H9 (cell line): ENCODE measurements at regions not wholly inside any gene's neighbourhood (a gene's known extent, or its start where the extent isn't known, plus 50 kb on each side); places are given as distances from the start of the nearest gene placed in this dataset.

Experiments used
- DNase-seq: peaks from one replicate; pipeline ENCODE4 v3.0.0-alpha.2; 2017
- H2AFZ ChIP-seq: one replicate; pipeline ENCODE4 v1.6.1; 2013; ENCODE audit warnings: mild to moderate bottlenecking, low read length, control low read depth, moderate library complexity
- H2AK5ac ChIP-seq: 2 replicates; pipeline ENCODE4 v1.6.1; 2013; ENCODE audit warnings: low read length, control low read depth, mixed read lengths; ENCODE audit not compliant: insufficient read length
- H2BK120ac ChIP-seq: one replicate; pipeline ENCODE4 v1.6.1; 2013; ENCODE audit warnings: low read depth, mild to moderate bottlenecking, low read length, control low read depth, inconsistent platforms; ENCODE audit not compliant: poor library complexity, severe bottlenecking
- H2BK12ac ChIP-seq: 2 replicates; pipeline ENCODE4 v1.6.1; 2013; ENCODE audit warnings: low read length, control low read depth, mixed read lengths, low read depth; ENCODE audit not compliant: insufficient read length
- H2BK15ac ChIP-seq: 2 replicates; pipeline ENCODE4 v1.6.1; 2013; ENCODE audit warnings: low read depth, low read length, control low read depth
- H2BK20ac ChIP-seq: one replicate; pipeline ENCODE4 v1.6.1; 2013; ENCODE audit warnings: low read depth, mild to moderate bottlenecking, low read length, control low read depth, inconsistent platforms; ENCODE audit not compliant: poor library complexity, severe bottlenecking
- H2BK5ac ChIP-seq: 2 replicates; pipeline ENCODE4 v1.6.1; 2013; ENCODE audit warnings: low read length, control low read depth, mixed read lengths; ENCODE audit not compliant: insufficient read length
- H3K14ac ChIP-seq: 2 replicates; pipeline ENCODE4 v1.6.1; 2013; ENCODE audit warnings: low read length, control low read depth; ENCODE audit not compliant: insufficient read depth
- H3K18ac ChIP-seq: 2 replicates; pipeline ENCODE4 v1.6.1; 2013; ENCODE audit warnings: low read depth, mild to moderate bottlenecking, mixed read lengths, low read length, control low read depth; ENCODE audit not compliant: insufficient read length
- H3K23ac ChIP-seq: 2 replicates; pipeline ENCODE4 v1.6.1; 2013; ENCODE audit warnings: low read length, control low read depth, mixed read lengths, low read depth; ENCODE audit not compliant: insufficient read length
- H3K23me2 ChIP-seq: 2 replicates; pipeline ENCODE4 v1.6.1; 2013; ENCODE audit warnings: low read depth, mild to moderate bottlenecking, mixed read lengths, low read length, control low read depth; ENCODE audit not compliant: insufficient read length, poor library complexity, severe bottlenecking
- H3K27ac ChIP-seq: 2 replicates; pipeline ENCODE4 v1.5.1; 2013; ENCODE audit warnings: low read length, control low read depth, mixed read lengths, low read depth; ENCODE audit not compliant: insufficient read length
- H3K27me3 ChIP-seq: 2 replicates; pipeline ENCODE4 v1.6.1; 2013; ENCODE audit warnings: low read length, control low read depth, inconsistent platforms; ENCODE audit not compliant: insufficient read depth
- H3K4ac ChIP-seq: 2 replicates; pipeline ENCODE4 v1.6.1; 2013; ENCODE audit warnings: low read depth, mild to moderate bottlenecking, control low read depth, inconsistent platforms, low read length, moderate library complexity
- H3K4me1 ChIP-seq: 2 replicates; pipeline ENCODE4 v1.6.1; 2013; ENCODE audit warnings: low read length, control low read depth, inconsistent platforms; ENCODE audit not compliant: insufficient read depth
- H3K4me2 ChIP-seq: 2 replicates; pipeline ENCODE4 v1.6.1; 2013; ENCODE audit warnings: low read length, control low read depth, mixed read lengths; ENCODE audit not compliant: insufficient read length, insufficient read depth
- H3K56ac ChIP-seq: 2 replicates; pipeline ENCODE4 v1.6.1; 2013; ENCODE audit warnings: low read depth, mild to moderate bottlenecking, mixed read lengths, low read length, control low read depth; ENCODE audit not compliant: insufficient read length
- H3K79me1 ChIP-seq: 2 replicates; pipeline ENCODE4 v1.6.1; 2013; ENCODE audit warnings: low read depth, mild to moderate bottlenecking, moderate library complexity, low read length, control low read depth, inconsistent platforms; ENCODE audit not compliant: insufficient read depth, poor library complexity, severe bottlenecking
- H3K79me2 ChIP-seq: 2 replicates; pipeline ENCODE4 v1.6.1; 2013; ENCODE audit warnings: low read length, control low read depth, inconsistent platforms; ENCODE audit not compliant: insufficient read depth
- H3K9ac ChIP-seq: 2 replicates; pipeline ENCODE4 v1.6.1; 2013; ENCODE audit warnings: low read length, control low read depth, mixed read lengths; ENCODE audit not compliant: insufficient read length; ENCODE audit errors: extremely low read depth
- H3K9me3 ChIP-seq: one replicate; pipeline ENCODE4 v1.6.1; 2013; ENCODE audit warnings: low read depth, low read length, inconsistent platforms; ENCODE audit not compliant: control insufficient read depth
- H3T11ph ChIP-seq: one replicate; pipeline ENCODE4 v1.6.1; 2013; ENCODE audit warnings: mild to moderate bottlenecking, low read length, control low read depth, inconsistent platforms
- H4K20me1 ChIP-seq: one replicate; pipeline ENCODE4 v1.6.1; 2013; ENCODE audit not compliant: control insufficient read depth, insufficient read length, insufficient read depth
- H4K5ac ChIP-seq: 2 replicates; pipeline ENCODE4 v1.6.1; 2013; ENCODE audit warnings: low read depth, mild to moderate bottlenecking, mixed read lengths, low read length, control low read depth; ENCODE audit not compliant: insufficient read length
- H4K8ac ChIP-seq: replicated peaks from 2 replicates; pipeline ENCODE4 v1.6.1; 2013; ENCODE audit warnings: low read length, control low read depth, mixed read lengths, low read depth; ENCODE audit not compliant: insufficient read length
- H4K91ac ChIP-seq: 2 replicates; pipeline ENCODE4 v1.6.1; 2013; ENCODE audit warnings: low read depth, mild to moderate bottlenecking, moderate library complexity, mixed read lengths, low read length, control low read depth; ENCODE audit not compliant: insufficient read length
- H3K27ac Mint-ChIP-seq, 3 experiments: 2 replicates in 2 of 3; 3 replicates in 1 of 3; pipeline ENCODE4 v1.8.0; 2020 to 2021; ENCODE audit warnings: mixed read lengths in 3 of 3, mild to moderate bottlenecking in 1 of 3, moderate library complexity in 1 of 3
- H3K27me3 Mint-ChIP-seq: 2 replicates; pipeline ENCODE4 v1.8.0; 2021; ENCODE audit warnings: low read depth, mild to moderate bottlenecking, moderate library complexity, mixed read lengths
- H3K36me3 Mint-ChIP-seq, 3 experiments: 2 replicates in 2 of 3; 3 replicates in 1 of 3; pipeline ENCODE4 v1.8.0; 2020 to 2021; ENCODE audit warnings: low read depth in 3 of 3, mixed read lengths in 3 of 3; ENCODE audit not compliant: insufficient read depth in 1 of 3
- H3K4me1 Mint-ChIP-seq, 2 experiments: 2 replicates each; pipeline ENCODE4 v1.8.0; 2020; ENCODE audit warnings: mixed read lengths in 2 of 2
- H3K4me3 Mint-ChIP-seq, 2 experiments: 2 replicates in 1 of 2; 3 replicates in 1 of 2; pipeline ENCODE4 v1.8.0; 2020 to 2021; ENCODE audit warnings: mild to moderate bottlenecking in 2 of 2, mixed read lengths in 2 of 2, moderate library complexity in 1 of 2
- H3K9me3 Mint-ChIP-seq, 2 experiments: 2 replicates in 1 of 2; 3 replicates in 1 of 2; pipeline ENCODE4 v1.8.0; 2020; ENCODE audit warnings: mild to moderate bottlenecking in 2 of 2, mixed read lengths in 2 of 2, moderate library complexity in 1 of 2
- WGBS: extraction: QIAGEN DNeasy Blood & Tissue Kit; methylation state at CpG from one replicate; pipeline ENCODE4 v1.1.7; 2013; ENCODE audit warnings: missing lambda C conversion rate, low lambda C conversion rate, mixed read lengths; ENCODE audit not compliant: insufficient read length; ENCODE audit errors: extremely low coverage; 5-methylcytosine and 5-hydroxymethylcytosine counted together
- TF ChIP-seq, protein P1 (sequence below): fragments of 200-600 bp; sonication (generic); conservative IDR thresholded peaks from 3 replicates; pipeline ENCODE4 v1.8.0; 2021; ENCODE audit warnings: antibody characterized with exemption, mild to moderate bottlenecking

DNA sequence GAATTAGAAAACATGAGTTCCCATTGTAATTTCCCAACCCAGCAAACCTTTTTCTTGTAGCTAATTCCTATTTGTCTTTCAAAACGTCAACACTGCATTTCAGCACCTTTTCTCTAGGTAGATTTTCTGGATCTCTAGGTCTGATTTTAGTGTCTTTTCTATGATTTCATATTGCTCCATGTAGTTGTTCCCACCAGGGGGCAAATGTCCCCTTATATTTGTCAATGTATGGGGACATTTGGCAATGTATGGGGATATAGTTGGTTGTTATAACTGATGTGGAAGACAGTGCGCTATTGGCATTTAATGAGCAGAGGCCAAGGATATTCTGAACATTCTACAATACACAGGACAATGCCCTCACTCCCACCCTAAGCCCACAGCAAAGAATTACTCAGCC is 273.9 kb upstream of the ADRA1B start:
- Histone ChIP-seq H4K20me1 (no peaks in the 10 kb centered on the region), H3K4me2 (no peak overlapping the region), H3K14ac (no peak overlapping the region), H4K91ac (no peak overlapping the region), H2BK15ac (no peak overlapping the region), H4K5ac (no peak overlapping the region), H2BK5ac (no peak overlapping the region), H2BK20ac (no peak overlapping the region), H3K27ac (no peak overlapping the region), H3K18ac (no peak overlapping the region), H3K4ac (no peak overlapping the region), H3T11ph (no peak overlapping the region), H3K23me2 (no peaks in the 10 kb centered on the region), H3K27me3 (no peaks in the 10 kb centered on the region), H3K9ac (no peak overlapping the region), H2BK12ac (no peak overlapping the region), H3K23ac (no peak overlapping the region), H2AK5ac (no peak overlapping the region), H3K79me1 (no peaks in the 10 kb centered on the region), H3K4me1 (no peaks in the 10 kb centered on the region; the same call in 1 of the 2 replicates), H3K79me2 (no peaks in the 10 kb centered on the region), H2BK120ac (no peak overlapping the region), H3K56ac (no peak overlapping the region), H2AFZ (no peak overlapping the region), H3K9me3 (no peaks in the 10 kb centered on the region), H4K8ac (no peak overlapping the region)
- no peaks in the 10 kb centered on the region for H3K36me3 Mint-ChIP-seq
- H3K4me1 Mint-ChIP-seq, result peaks cover 12 to 13% of the 10 kb centered on the region in 2 experiments
- TF ChIP-seq, protein P1, sequence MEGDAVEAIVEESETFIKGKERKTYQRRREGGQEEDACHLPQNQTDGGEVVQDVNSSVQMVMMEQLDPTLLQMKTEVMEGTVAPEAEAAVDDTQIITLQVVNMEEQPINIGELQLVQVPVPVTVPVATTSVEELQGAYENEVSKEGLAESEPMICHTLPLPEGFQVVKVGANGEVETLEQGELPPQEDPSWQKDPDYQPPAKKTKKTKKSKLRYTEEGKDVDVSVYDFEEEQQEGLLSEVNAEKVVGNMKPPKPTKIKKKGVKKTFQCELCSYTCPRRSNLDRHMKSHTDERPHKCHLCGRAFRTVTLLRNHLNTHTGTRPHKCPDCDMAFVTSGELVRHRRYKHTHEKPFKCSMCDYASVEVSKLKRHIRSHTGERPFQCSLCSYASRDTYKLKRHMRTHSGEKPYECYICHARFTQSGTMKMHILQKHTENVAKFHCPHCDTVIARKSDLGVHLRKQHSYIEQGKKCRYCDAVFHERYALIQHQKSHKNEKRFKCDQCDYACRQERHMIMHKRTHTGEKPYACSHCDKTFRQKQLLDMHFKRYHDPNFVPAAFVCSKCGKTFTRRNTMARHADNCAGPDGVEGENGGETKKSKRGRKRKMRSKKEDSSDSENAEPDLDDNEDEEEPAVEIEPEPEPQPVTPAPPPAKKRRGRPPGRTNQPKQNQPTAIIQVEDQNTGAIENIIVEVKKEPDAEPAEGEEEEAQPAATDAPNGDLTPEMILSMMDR, result no peak; the same call in 2 of the 3 replicates
- no peak overlapping the region; a peak in 1 of 7 replicates for H3K27ac Mint-ChIP-seq
- H3K27me3 Mint-ChIP-seq, result no peaks in the 10 kb centered on the region
- DNase-seq, result no peak
- H3K9me3 Mint-ChIP-seq, result no peaks in the 10 kb centered on the region; a peak in 1 of 5 replicates
- no CpG with 5 or more reads among the region's 2 CpGs for WGBS
- H3K4me3 Mint-ChIP-seq, result no peak overlapping the region
